Thyroid gland (tissue), 4 donors: ENCODE measurements at regions not wholly inside any gene's neighbourhood (a gene's known extent, or its start where the extent isn't known, plus 50 kb on each side); places are given as distances from the start of the nearest gene placed in this dataset.

Source experiments
- DNase-seq, 2 donors: peaks; one replicate each; pipeline ENCODE4 v3.0.0-alpha.2; 2019
- H3K27ac ChIP-seq, 3 donors: fragments of 200-600 bp; sonication (generic); 1 replicate in 2 of 3; 2 replicates in 1 of 3; pipeline ENCODE4 v1.5.1; 2016 to 2019; ENCODE audit warnings: mild to moderate bottlenecking in 1 of 3, moderate library complexity in 1 of 3
- H3K27me3 ChIP-seq: fragments of 200-600 bp; sonication (generic); one replicate; pipeline ENCODE4 v1.5.1; 2019
- H3K36me3 ChIP-seq, 2 donors: fragments of 200-600 bp; sonication (generic); one replicate each; pipeline ENCODE4 v1.5.1; 2016 to 2019
- H3K4me1 ChIP-seq, 2 donors: fragments of 200-600 bp; sonication (generic); one replicate each; pipeline ENCODE4 v1.5.1; 2017 to 2019
- H3K4me3 ChIP-seq, 3 donors: fragments of 200-600 bp; sonication (generic); replicated peaks in 1 of 3; 1 replicate in 2 of 3; 2 replicates in 1 of 3; pipeline ENCODE4 v1.5.1; 2016; ENCODE audit warnings: mild to moderate bottlenecking in 1 of 3
- H3K9me3 ChIP-seq: fragments of 200-600 bp; sonication (generic); one replicate; pipeline ENCODE4 v1.5.1; 2017
- CTCF ChIP-seq, 6 experiments: fragments of 200-600 bp in 3 of 6; fragments of 450-650 bp in 3 of 6; sonication (generic) in 3 of 6; IDR thresholded peaks; one replicate each; pipeline ENCODE4 v1.5.1; 2016 to 2019; ENCODE audit warnings: antibody characterized with exemption in 6 of 6, mild to moderate bottlenecking in 2 of 6, inconsistent platforms in 1 of 6, moderate library complexity in 1 of 6
- POLR2A ChIP-seq, 2 donors: fragments of 450-650 bp; IDR thresholded peaks; one replicate each; pipeline ENCODE4 v1.6.1; 2017; ENCODE audit warnings: antibody characterized with exemption in 2 of 2, mild to moderate bottlenecking in 2 of 2, moderate library complexity in 1 of 2
- WGBS, 2 donors: methylation state at CpG; one replicate each; pipeline ENCODE4 v1.1.5; 2017; 5-methylcytosine and 5-hydroxymethylcytosine counted together
- intact Hi-C: fragments of 100-400 bp; cut with DNase I; formaldehyde crosslinking; loops from one replicate; pipeline ENCODE4 v1.15.1; 2023

GRCh38 chrX:858542-859078 lies 228.0 kb downstream of the SHOX start:
- H3K9me3 ChIP-seq = no peaks in the 10 kb centered on the region
- H3K4me3 ChIP-seq = no peak overlapping the region
- no peak overlapping the region for H3K27ac ChIP-seq
- no peaks in the 10 kb centered on the region for H3K27me3 ChIP-seq
- intact Hi-C loops = no loop called here
- no peaks in the 10 kb centered on the region for H3K4me1 ChIP-seq
- H3K36me3 ChIP-seq = no peaks in the 10 kb centered on the region
- WGBS, 2 donors = 95 to 97% methylated on average over 1 of the region's 1 CpG
- no peak for TF ChIP-seq CTCF (IDR thresholded peaks at IDR 0.05)
- no peak for TF ChIP-seq POLR2A (IDR thresholded peaks at IDR 0.05)
- no peak for DNase-seq

DNA sequence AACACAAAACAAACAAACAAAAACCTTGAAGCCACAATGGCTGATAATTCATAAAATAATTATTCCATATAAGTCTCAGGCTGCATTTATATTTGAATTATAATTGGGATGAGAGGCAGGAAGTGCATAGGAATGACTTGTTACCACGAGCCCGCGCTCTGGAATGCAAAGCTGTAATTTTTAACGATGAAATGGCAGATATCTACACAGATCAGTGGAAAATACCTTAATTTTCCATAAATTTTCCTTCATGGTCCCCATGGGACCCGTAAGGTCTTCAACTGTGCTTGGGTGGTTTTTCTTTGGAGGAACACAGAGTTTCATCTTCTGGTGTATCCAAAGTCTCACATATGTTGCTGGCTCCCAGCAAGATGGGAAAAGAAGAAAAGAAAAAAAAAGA lies 226.8 kb downstream of the SHOX start:
- TF ChIP-seq POLR2A (IDR thresholded peaks at IDR 0.05) = no peak
- no peak for TF ChIP-seq CTCF (IDR thresholded peaks at IDR 0.05)
- no peak overlapping the region for H3K27ac ChIP-seq
- no peak for DNase-seq
- H3K36me3 ChIP-seq = no peaks in the 10 kb centered on the region
- H3K4me3 ChIP-seq = no peak overlapping the region
- H3K9me3 ChIP-seq = no peaks in the 10 kb centered on the region
- H3K27me3 ChIP-seq = no peaks in the 10 kb centered on the region
- WGBS, 2 donors = 83 to 86% methylated on average over 5 of the region's 5 CpGs
- H3K4me1 ChIP-seq = no peaks in the 10 kb centered on the region
- intact Hi-C loops = no loop called here

GRCh38 chrX:856566-857290 lies 226.1 kb downstream of the SHOX start:
- Histone ChIP-seq H3K4me1 (no peaks in the 10 kb centered on the region), H3K36me3 (no peaks in the 10 kb centered on the region), H3K9me3 (no peaks in the 10 kb centered on the region), H3K27ac (no peak overlapping the region), H3K27me3 (no peaks in the 10 kb centered on the region), H3K4me3 (no peak overlapping the region)
- 53 to 67% methylated on average over 14 of the region's 14 CpGs for WGBS, 2 donors
- TF ChIP-seq POLR2A (IDR thresholded peaks at IDR 0.05) (no peak), CTCF (IDR thresholded peaks at IDR 0.05) (no peak)
- intact Hi-C loops = no loop called here
- no peak for DNase-seq

- WGBS, 2 donors = 77 to 79% methylated on average over 7 of the region's 7 CpGs
- TF ChIP-seq POLR2A (IDR thresholded peaks at IDR 0.05) = no peak
- no peak for TF ChIP-seq CTCF (IDR thresholded peaks at IDR 0.05)
Observed at GRCh38 chrX:853304-853703, 222.7 kb downstream of the SHOX start.

DNA sequence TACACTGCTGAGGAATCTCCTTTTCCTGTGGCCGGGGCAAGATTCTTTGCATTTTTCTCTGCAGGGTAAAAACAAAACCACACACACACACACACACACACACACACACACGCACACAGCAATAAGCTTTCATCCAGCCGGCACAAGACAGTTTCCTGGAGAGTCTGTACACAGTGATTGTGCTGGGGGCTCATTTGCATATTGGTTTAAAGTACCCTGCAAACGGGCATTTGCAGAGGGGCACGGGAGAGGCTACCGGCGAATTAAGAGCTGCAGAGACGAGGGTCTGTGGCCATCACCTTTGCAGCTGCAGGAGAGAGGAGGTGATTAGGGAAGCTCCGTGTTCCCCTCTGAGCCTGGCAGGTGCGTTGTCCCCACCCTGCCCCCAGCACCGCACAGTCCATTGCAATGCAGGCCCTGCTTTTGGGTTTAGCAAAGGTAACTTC lies 219.9 kb downstream of the SHOX start:
- DNase-seq = no peak
- TF ChIP-seq POLR2A (IDR thresholded peaks at IDR 0.05) = no peak
- TF ChIP-seq CTCF (IDR thresholded peaks at IDR 0.05) = no peak

More at GRCh38 chrX:853304-853703, 222.7 kb downstream of the SHOX start:
- H3K9me3 ChIP-seq = no peaks in the 10 kb centered on the region
- no peak for DNase-seq
- H3K4me3 ChIP-seq = no peak overlapping the region
- no peak overlapping the region for H3K27ac ChIP-seq
- intact Hi-C loops = no loop called here
- no peaks in the 10 kb centered on the region for H3K36me3 ChIP-seq
- H3K4me1 ChIP-seq = no peaks in the 10 kb centered on the region
- H3K27me3 ChIP-seq = no peaks in the 10 kb centered on the region

More for the DNA sequence above, 219.9 kb downstream of the SHOX start:
- H3K27ac ChIP-seq = no peak overlapping the region
- intact Hi-C loops = no loop called here
- no peaks in the 10 kb centered on the region for H3K36me3 ChIP-seq
- 4 to 10% methylated on average over 4 to 11 of the region's 11 CpGs for WGBS, 2 donors
- no peak overlapping the region for H3K4me3 ChIP-seq
- no peaks in the 10 kb centered on the region for H3K27me3 ChIP-seq
- H3K9me3 ChIP-seq = no peaks in the 10 kb centered on the region
- H3K4me1 ChIP-seq = no peaks in the 10 kb centered on the region
